ENCODE measurements at regions not wholly inside any gene's neighbourhood (a gene's known extent, or its start where the extent isn't known, plus 50 kb on each side); places are given as distances from the start of the nearest gene placed in this dataset.

- DNase-seq (ENCODE audit: low read depth) = no peak
- no peak overlapping the region for H3K4me3 ChIP-seq (replicated peaks; ENCODE audit: low read depth, low read length)
- no peak for TF ChIP-seq CTCF (IDR thresholded peaks at IDR 0.05; ENCODE audit: low read length, missing control alignments)
Observed at GRCh38 chr13:90857921-90858320, 489.6 kb upstream of the MIR17HG start.

- H3K4me3 ChIP-seq (replicated peaks; ENCODE audit: low read depth, low read length) = no peak overlapping the region
- DNase-seq (ENCODE audit: low read depth) = no peak
- no peak for TF ChIP-seq CTCF (IDR thresholded peaks at IDR 0.05; ENCODE audit: low read length, missing control alignments)
Observed at GRCh38 chr13:90866006-90866405, 481.5 kb upstream of the MIR17HG start.

GRCh38 chr13:90867336-90867683 lies 480.2 kb upstream of the MIR17HG start:
- peak; percentile 83 for TF ChIP-seq CTCF (IDR thresholded peaks at IDR 0.05; ENCODE audit: low read length, missing control alignments)
- H3K4me3 ChIP-seq (replicated peaks; ENCODE audit: low read depth, low read length) = no peak overlapping the region
- peak; percentile 85 for DNase-seq (ENCODE audit: low read depth)

DNA sequence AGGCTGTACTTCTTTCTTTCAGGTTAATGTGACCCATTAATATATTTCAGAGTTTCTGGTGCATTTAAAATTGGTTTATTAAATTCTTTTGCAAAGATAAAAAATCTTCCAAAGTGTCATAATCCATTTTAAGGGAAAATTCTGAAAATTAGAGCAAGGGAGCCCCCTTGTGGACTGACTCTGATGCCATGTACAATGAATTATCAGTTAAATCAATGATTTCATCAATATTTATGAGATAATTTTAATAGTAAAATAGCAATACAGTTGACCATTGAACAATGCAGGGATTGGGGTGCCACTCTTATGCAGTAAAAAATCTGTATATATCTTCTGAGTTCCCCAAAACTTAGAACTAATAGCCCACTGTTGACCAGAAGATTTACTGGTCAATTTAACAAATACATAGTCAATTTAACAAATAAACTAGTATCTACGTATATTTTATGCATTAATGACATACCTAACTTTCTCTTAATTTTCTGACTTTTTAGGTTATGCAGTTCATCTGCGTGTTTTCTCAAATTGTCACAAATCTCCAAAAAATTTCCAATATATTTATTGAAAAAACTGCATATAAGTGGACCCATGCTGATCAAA lies 479.1 kb upstream of the MIR17HG start:
- TF ChIP-seq CTCF (IDR thresholded peaks at IDR 0.05; ENCODE audit: low read length, missing control alignments) = peak; percentile 68
- peak; percentile 51 for DNase-seq (ENCODE audit: low read depth)
- H3K4me3 ChIP-seq (replicated peaks; ENCODE audit: low read depth, low read length) = no peak overlapping the region

DNA sequence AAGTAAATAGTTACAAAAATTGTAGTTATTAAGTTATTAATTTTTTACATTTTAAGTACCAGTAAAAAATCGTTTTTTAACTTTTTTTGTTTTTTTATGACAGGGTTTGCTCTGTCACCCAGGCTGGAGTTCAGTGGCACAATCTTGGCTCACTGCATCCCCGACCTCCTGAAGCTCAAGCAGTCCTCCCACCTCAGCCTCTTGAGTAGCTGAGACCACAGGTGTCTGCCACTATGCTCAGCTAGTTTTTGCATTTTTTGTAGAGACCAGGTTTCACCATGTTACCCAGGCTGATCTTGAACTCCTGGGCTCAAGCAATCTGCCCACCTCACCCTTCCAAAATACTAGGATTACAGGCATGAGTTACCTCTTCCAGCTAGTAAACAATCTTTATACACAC lies 477.9 kb upstream of the MIR17HG start:
- no peak for TF ChIP-seq CTCF (IDR thresholded peaks at IDR 0.05; ENCODE audit: low read length, missing control alignments)
- H3K4me3 ChIP-seq (replicated peaks; ENCODE audit: low read depth, low read length) = no peak overlapping the region
- no peak for DNase-seq (ENCODE audit: low read depth)

GRCh38 chr13:90872491-90873025 lies 474.9 kb upstream of the MIR17HG start:
- H3K4me3 ChIP-seq (replicated peaks; ENCODE audit: low read depth, low read length) = no peak overlapping the region
- TF ChIP-seq CTCF (IDR thresholded peaks at IDR 0.05; ENCODE audit: low read length, missing control alignments) = no peak
- DNase-seq (ENCODE audit: low read depth) = no peak

GRCh38 chr13:90880790-90881189 lies 466.7 kb upstream of the MIR17HG start:
- H3K4me3 ChIP-seq (replicated peaks; ENCODE audit: low read depth, low read length) = no peak overlapping the region
- TF ChIP-seq CTCF (IDR thresholded peaks at IDR 0.05; ENCODE audit: low read length, missing control alignments) = no peak
- no peak for DNase-seq (ENCODE audit: low read depth)
